A673 (cell line): ENCODE measurements at regions not wholly inside any gene's neighbourhood (a gene's known extent, or its start where the extent isn't known, plus 50 kb on each side); places are given as distances from the start of the nearest gene placed in this dataset.

Source experiments
- BruUV-seq: library from RNA; stranded (reverse); fragments of 400-500 nt; replicated peaks from 2 replicates; lab custom pipeline; 2021; lab: Mats Ljungman, UMichigan
- CTCF ChIA-PET: fragments of 300-600 bp; sonication (Branson Sonifier 250); formaldehyde crosslinking; loops from one replicate; lab custom pipeline; 2022; ENCODE audit warnings: antibody characterized with exemption; lab: Charles Lee
- POLR2A ChIA-PET: fragments of 300-600 bp; sonication (Branson Sonifier 250); formaldehyde crosslinking; loops from one replicate; lab custom pipeline; 2022; ENCODE audit warnings: antibody characterized with exemption; ENCODE audit not compliant: low non-redundant PET; lab: Charles Lee
- DNase-seq: peaks from one replicate; pipeline ENCODE4 v3.0.0-alpha.2; 2015; ENCODE audit warnings: low spot score
- H3K27ac ChIP-seq: fragments of 200-600 bp; sonication (generic); 2 replicates; pipeline ENCODE4 v1.5.1; 2016; ENCODE audit warnings: mixed run types, low read depth, mild to moderate bottlenecking, mixed read lengths, antibody characterized with exemption, low read length; ENCODE audit not compliant: poor library complexity, severe bottlenecking
- H3K27me3 ChIP-seq: fragments of 200-600 bp; sonication (generic); replicated peaks from 2 replicates; pipeline ENCODE4 v1.6.1; 2017; ENCODE audit warnings: mixed run types, low read depth, mild to moderate bottlenecking, mixed read lengths, antibody characterized with exemption, low read length; ENCODE audit not compliant: insufficient read depth, poor library complexity
- H3K36me3 ChIP-seq: fragments of 200-600 bp; sonication (generic); 2 replicates; pipeline ENCODE4 v1.6.1; 2016; ENCODE audit warnings: mixed run types, mild to moderate bottlenecking, mixed read lengths, antibody characterized with exemption, low read length; ENCODE audit not compliant: insufficient read depth, poor library complexity, severe bottlenecking
- H3K4me1 ChIP-seq: fragments of 200-600 bp; sonication (generic); 2 replicates; pipeline ENCODE4 v1.6.1; 2017; ENCODE audit warnings: mixed run types, mild to moderate bottlenecking, mixed read lengths, antibody characterized with exemption, low read length; ENCODE audit not compliant: insufficient read depth, poor library complexity, severe bottlenecking
- H3K4me3 ChIP-seq: fragments of 200-600 bp; sonication (generic); 2 replicates; pipeline ENCODE4 v1.5.1; 2016; ENCODE audit warnings: low read depth, mixed run types, mild to moderate bottlenecking, mixed read lengths, low read length; ENCODE audit not compliant: poor library complexity, severe bottlenecking
- H3K9me3 ChIP-seq: fragments of 200-600 bp; sonication (generic); 2 replicates; pipeline ENCODE4 v1.6.1; 2016; ENCODE audit warnings: mixed run types, low read depth, mild to moderate bottlenecking, mixed read lengths, antibody characterized with exemption, low read length; ENCODE audit not compliant: poor library complexity, severe bottlenecking
- CTCF ChIP-seq: fragments of 300-800, 200-600 bp; sonication (generic); conservative IDR thresholded peaks from 2 replicates; pipeline ENCODE4 v1.5.1; 2017; ENCODE audit warnings: low read depth, mild to moderate bottlenecking, antibody characterized with exemption, low read length, moderate library complexity, mixed read lengths
- EZH2 ChIP-seq: fragments of 200-600 bp; sonication (generic); IDR thresholded peaks from 2 replicates; pipeline ENCODE4 v1.6.1; 2017; ENCODE audit warnings: borderline replicate concordance, low read depth, mild to moderate bottlenecking, mixed read lengths, antibody characterized with exemption, low read length; ENCODE audit not compliant: poor library complexity, severe bottlenecking
- intact Hi-C: fragments of 100-400 bp; cut with micrococcal nuclease; formaldehyde crosslinking; loops from one replicate; pipeline ENCODE4 v1.10.0; 2022; ENCODE audit not compliant: unreplicated experiment

- Histone ChIP-seq H3K27ac (no peak overlapping the region), H3K27me3 (no peaks in the 10 kb centered on the region), H3K9me3 (no peaks in the 10 kb centered on the region), H3K4me3 (no peak overlapping the region), H3K36me3 (no peaks in the 10 kb centered on the region), H3K4me1 (peaks cover 16% of the 10 kb centered on the region)
- intact Hi-C loops = loop anchor here (10.0 kb wide), 1 partner anchor 278 kb away; no protein-coding TSS in a partner anchor
- BruUV-seq = no TSS peak
- TF ChIP-seq CTCF = no peak
- DNase-seq = no peak
- POLR2A ChIA-PET = no interaction called here
- CTCF ChIA-PET = no interaction called here
Observed at GRCh38 chr3:76756577-76756976, 283.3 kb upstream of the ROBO2 start.

- ChIA-PET POLR2A (no interaction called here), CTCF (no interaction called here)
- no peak for TF ChIP-seq CTCF
- TF ChIP-seq EZH2 = no peak
- no peak for DNase-seq
- BruUV-seq = no TSS peak
- Histone ChIP-seq H3K4me3 (no peak overlapping the region), H3K9me3 (no peaks in the 10 kb centered on the region), H3K27ac (no peak overlapping the region), H3K4me1 (no peaks in the 10 kb centered on the region), H3K27me3 (no peaks in the 10 kb centered on the region), H3K36me3 (no peaks in the 10 kb centered on the region)
- intact Hi-C loops = no loop called here
Observed at GRCh38 chr3:76760336-76760735, 279.6 kb upstream of the ROBO2 start.

- Histone ChIP-seq H3K36me3 (no peaks in the 10 kb centered on the region), H3K9me3 (no peaks in the 10 kb centered on the region), H3K27me3 (no peaks in the 10 kb centered on the region), H3K27ac (no peak overlapping the region), H3K4me3 (no peak overlapping the region), H3K4me1 (no peaks in the 10 kb centered on the region)
- ChIA-PET CTCF (no interaction called here), POLR2A (no interaction called here)
- no peak for TF ChIP-seq CTCF
- TF ChIP-seq EZH2 = no peak
- intact Hi-C loops = no loop called here
- no peak for DNase-seq
- BruUV-seq = no TSS peak
Observed at GRCh38 chr3:76765511-76765910, 274.4 kb upstream of the ROBO2 start.

GRCh38 chr3:76768912-76769311 lies 271.0 kb upstream of the ROBO2 start:
- no peaks in the 10 kb centered on the region for H3K4me1 ChIP-seq
- no TSS peak for BruUV-seq
- no peak overlapping the region for H3K27ac ChIP-seq
- intact Hi-C loops = no loop called here
- H3K27me3 ChIP-seq = no peaks in the 10 kb centered on the region
- no peaks in the 10 kb centered on the region for H3K36me3 ChIP-seq
- H3K4me3 ChIP-seq = no peak overlapping the region
- no peaks in the 10 kb centered on the region for H3K9me3 ChIP-seq
- no peak for DNase-seq
- CTCF ChIA-PET = no interaction called here
- POLR2A ChIA-PET = no interaction called here
- TF ChIP-seq EZH2 (no peak), CTCF (no peak)
